H1 (cell line): ENCODE measurements at regions not wholly inside any gene's neighbourhood (a gene's known extent, or its start where the extent isn't known, plus 50 kb on each side); places are given as distances from the start of the nearest gene placed in this dataset.

ENCODE experiments used
- CTCF ChIA-PET: fragments of 300-600 bp; sonication (Branson Sonifier 250); formaldehyde crosslinking; loops from one replicate; lab custom pipeline; 2021; ENCODE audit not compliant: partially characterized antibody; lab: Charles Lee
- POLR2A ChIA-PET: fragments of 300-600 bp; sonication (Branson Sonifier 250); formaldehyde crosslinking; loops from one replicate; lab custom pipeline; 2021; ENCODE audit warnings: inconsistent platforms; ENCODE audit not compliant: partially characterized antibody; lab: Charles Lee
- DNase-seq, 2 experiments: peaks; one replicate each; pipeline versions ENCODE4 v3.0.0 to v3.0.0-alpha.2; 2010 to 2022; ENCODE audit warnings: low spot score in 2 of 2, low read depth in 1 of 2, mixed read lengths in 1 of 2
- FAIRE-seq: peaks from 2 replicates; lab custom pipeline; 2011; peaks lifted over from hg19 to GRCh38; lab: Jason Lieb, UNC
- H2AFZ ChIP-seq: 2 replicates; pipeline ENCODE4 v1.8.1; 2012; ENCODE audit warnings: low read length, inconsistent platforms
- H2AK5ac ChIP-seq: 2 replicates; pipeline ENCODE4 v1.6.1; 2013; ENCODE audit warnings: low read depth, low read length
- H2BK120ac ChIP-seq: replicated peaks from 2 replicates; pipeline ENCODE3; 2013; ENCODE audit warnings: low read depth, low read length, inconsistent platforms
- H2BK12ac ChIP-seq: 2 replicates; pipeline ENCODE4 v1.6.1; 2013; ENCODE audit warnings: low read depth, low read length
- H2BK15ac ChIP-seq: 2 replicates; pipeline ENCODE4 v1.6.1; 2013; ENCODE audit warnings: low read length
- H2BK20ac ChIP-seq: 2 replicates; pipeline ENCODE4 v1.6.1; 2013; ENCODE audit warnings: low read length
- H2BK5ac ChIP-seq: 2 replicates; pipeline ENCODE4 v1.6.1; 2013; ENCODE audit warnings: low read depth, low read length
- H3K14ac ChIP-seq: 2 replicates; pipeline ENCODE4 v1.6.1; 2013; ENCODE audit warnings: inconsistent platforms; ENCODE audit not compliant: insufficient read length
- H3K18ac ChIP-seq: 2 replicates; pipeline ENCODE4 v1.6.1; 2013; ENCODE audit warnings: low read length; ENCODE audit errors: extremely low read depth
- H3K23ac ChIP-seq: 2 replicates; pipeline ENCODE4 v1.6.1; 2013; ENCODE audit warnings: inconsistent platforms; ENCODE audit not compliant: insufficient read length
- H3K23me2 ChIP-seq: 2 replicates; pipeline ENCODE4 v1.6.1; 2013; ENCODE audit warnings: low read depth, low read length
- H3K27ac ChIP-seq: 2 replicates; pipeline ENCODE4 v1.6.1; 2011; ENCODE audit warnings: low read depth, low read length, inconsistent platforms
- H3K27me3 ChIP-seq, 4 experiments: replicated peaks in 1 of 4; 1 replicate in 1 of 4; 2 replicates in 3 of 4; pipeline versions ENCODE4 v1.6.1 to v1.8.1; 2011 to 2013; ENCODE audit warnings: low read length in 3 of 4, mild to moderate bottlenecking in 3 of 4, inconsistent platforms in 2 of 4, mixed read lengths in 2 of 4, moderate library complexity in 1 of 4; ENCODE audit not compliant: control insufficient read depth in 3 of 4, insufficient read depth in 3 of 4; ENCODE audit errors: extremely low read depth in 1 of 4
- H3K36me3 ChIP-seq, 4 experiments: 2 replicates each; pipeline versions ENCODE4 v1.6.1 to v1.8.1; 2011 to 2013; ENCODE audit warnings: mild to moderate bottlenecking in 4 of 4, low read length in 3 of 4, moderate library complexity in 2 of 4, control low read depth in 1 of 4, inconsistent platforms in 1 of 4; ENCODE audit not compliant: insufficient read depth in 4 of 4, control insufficient read depth in 2 of 4
- H3K4ac ChIP-seq: replicated peaks from 2 replicates; pipeline ENCODE3; 2013; ENCODE audit warnings: low read length, low read depth, mixed read lengths, inconsistent platforms; ENCODE audit not compliant: insufficient read length
- H3K4me1 ChIP-seq, 4 experiments: replicated peaks in 1 of 4; 1 replicate in 1 of 4; 2 replicates in 3 of 4; pipeline versions ENCODE4 v1.6.1 to v1.8.1; 2011 to 2013; ENCODE audit warnings: low read length in 3 of 4, inconsistent platforms in 2 of 4, mixed read lengths in 1 of 4; ENCODE audit not compliant: insufficient read depth in 4 of 4, control insufficient read depth in 3 of 4
- H3K4me2 ChIP-seq, 2 experiments: 2 replicates each; pipeline versions ENCODE4 v1.6.1 to v1.8.1; 2011 to 2013; ENCODE audit warnings: low read depth in 2 of 2, low read length in 2 of 2, control low read depth in 1 of 2, inconsistent platforms in 1 of 2, mild to moderate bottlenecking in 1 of 2; ENCODE audit not compliant: insufficient read depth in 1 of 2
- H3K4me3 ChIP-seq, 4 experiments: fragments of 200-600, 300-600 bp in 1 of 4; sonication (generic), shearing (Covaris generic), sonication (Bioruptor Twin) in 1 of 4; 2 replicates each; pipeline versions ENCODE4 v1.5.1 to v1.8.1; 2011 to 2016; ENCODE audit warnings: low read length in 4 of 4, low read depth in 3 of 4, control low read depth in 2 of 4, inconsistent platforms in 2 of 4, mild to moderate bottlenecking in 2 of 4, mixed read lengths in 1 of 4, moderate library complexity in 1 of 4; ENCODE audit not compliant: insufficient read depth in 2 of 4; ENCODE audit errors: extremely low read depth in 1 of 4
- H3K56ac ChIP-seq: replicated peaks from 2 replicates; pipeline ENCODE3; 2013; ENCODE audit warnings: low read depth, mild to moderate bottlenecking, mixed read lengths, low read length, inconsistent platforms; ENCODE audit not compliant: insufficient read length
- H3K79me1 ChIP-seq: 2 replicates; pipeline ENCODE4 v1.6.1; 2013; ENCODE audit warnings: low read depth, low read length, control low read depth
- H3K79me2 ChIP-seq, 2 experiments: 2 replicates each; pipeline versions ENCODE4 v1.6.1 to v1.8.1; 2012 to 2013; ENCODE audit warnings: low read length in 2 of 2, mild to moderate bottlenecking in 2 of 2, inconsistent platforms in 1 of 2; ENCODE audit not compliant: insufficient read depth in 2 of 2, control insufficient read depth in 1 of 2
- H3K9ac ChIP-seq, 4 experiments: replicated peaks in 1 of 4; 1 replicate in 1 of 4; 2 replicates in 3 of 4; pipeline versions ENCODE4 v1.6.1 to v1.8.1; 2011 to 2013; ENCODE audit warnings: low read depth in 3 of 4, low read length in 3 of 4, control low read depth in 2 of 4, mild to moderate bottlenecking in 2 of 4, moderate library complexity in 2 of 4, inconsistent platforms in 1 of 4; ENCODE audit errors: extremely low read depth in 1 of 4
- H3K9me3 ChIP-seq, 2 experiments: 2 replicates each; pipeline versions ENCODE4 v1.6.1 to v1.8.1; 2012 to 2013; ENCODE audit warnings: mild to moderate bottlenecking in 2 of 2, moderate library complexity in 2 of 2, control low read depth in 1 of 2, inconsistent platforms in 1 of 2, low read depth in 1 of 2, low read length in 1 of 2, mixed read lengths in 1 of 2; ENCODE audit not compliant: insufficient read depth in 2 of 2
- H4K20me1 ChIP-seq, 2 experiments: replicated peaks in 1 of 2; 2 replicates each; pipeline versions ENCODE3 to v1.8.1; 2011 to 2013; ENCODE audit warnings: inconsistent platforms in 2 of 2, low read length in 2 of 2, mild to moderate bottlenecking in 1 of 2; ENCODE audit not compliant: insufficient read depth in 2 of 2, control insufficient read depth in 1 of 2
- H4K5ac ChIP-seq: 2 replicates; pipeline ENCODE4 v1.6.1; 2013; ENCODE audit warnings: low read length, low read depth, mixed read lengths, inconsistent platforms; ENCODE audit not compliant: insufficient read length
- H4K8ac ChIP-seq: 2 replicates; pipeline ENCODE4 v1.8.0; 2013; ENCODE audit warnings: mild to moderate bottlenecking, moderate library complexity, low read length, inconsistent platforms; ENCODE audit not compliant: insufficient read depth; ENCODE audit errors: extremely low read depth
- H4K91ac ChIP-seq: replicated peaks from 2 replicates; pipeline ENCODE3; 2013; ENCODE audit warnings: low read length, mixed read lengths, inconsistent platforms; ENCODE audit not compliant: insufficient read length
- EGR1 ChIP-seq: IDR thresholded peaks from 2 replicates; pipeline ENCODE4 v1.6.1; 2011; ENCODE audit warnings: low read depth, low read length, borderline replicate concordance
- RAD21 ChIP-seq, 2 experiments: IDR thresholded peaks in 1 of 2; conservative IDR thresholded peaks in 1 of 2; 2 replicates each; pipeline ENCODE4 v1.6.1; 2011; ENCODE audit warnings: low read depth in 2 of 2, low read length in 2 of 2, improper control_type of control experiment in 1 of 2, inconsistent platforms in 1 of 2, mild to moderate bottlenecking in 1 of 2, moderate library complexity in 1 of 2
- YY1 ChIP-seq: IDR thresholded peaks from 2 replicates; pipeline ENCODE4 v1.6.1; 2011; ENCODE audit warnings: low read depth, mild to moderate bottlenecking, low read length
- WGBS, 2 experiments: shearing (Covaris generic) in 1 of 2; methylation state at CpG; one replicate each; pipeline versions ENCODE4 v1.1.6 to v1.1.7; 2013 to 2015; ENCODE audit warnings: low lambda C conversion rate in 2 of 2, mixed read lengths in 2 of 2, inconsistent platforms in 1 of 2, low coverage in 1 of 2, missing lambda C conversion rate in 1 of 2; ENCODE audit not compliant: insufficient replicate concordance in 2 of 2, insufficient coverage in 1 of 2, insufficient read length in 1 of 2; ENCODE audit errors: extremely low coverage in 1 of 2, missing lambda C conversion rate in 1 of 2; 5-methylcytosine and 5-hydroxymethylcytosine counted together

GRCh38 chr4:181477591-181477990 lies 765.6 kb upstream of the TENM3 start:
- Histone ChIP-seq H3K9ac (no peak overlapping the region), H2BK12ac (no peak overlapping the region), H3K4me3 (no peak overlapping the region), H3K4ac (no peak overlapping the region), H4K20me1 (no peaks in the 10 kb centered on the region), H3K4me2 (no peak overlapping the region), H3K79me2 (no peaks in the 10 kb centered on the region), H2BK5ac (no peak overlapping the region), H3K9me3 (no peaks in the 10 kb centered on the region), H3K4me1 (peaks cover 1 to 5% (median 4%) of the 10 kb centered on the region in 4 experiments; a peak in 4 of 7 replicates), H3K79me1 (no peaks in the 10 kb centered on the region), H2BK20ac (no peak overlapping the region), H3K36me3 (no peaks in the 10 kb centered on the region), H3K23ac (no peak overlapping the region), H4K5ac (no peak overlapping the region), H4K8ac (no peak overlapping the region), H2AK5ac (no peak overlapping the region), H3K56ac (no peak overlapping the region), H2BK120ac (no peak overlapping the region), H3K27ac (no peak overlapping the region), H2BK15ac (no peak overlapping the region), H3K23me2 (no peaks in the 10 kb centered on the region), H3K27me3 (no peaks in the 10 kb centered on the region), H2AFZ (no peak overlapping the region), H3K14ac (no peak overlapping the region), H4K91ac (no peak overlapping the region), H3K18ac (no peak overlapping the region)
- DNase-seq: no peak
- POLR2A ChIA-PET: no interaction called here
- CTCF ChIA-PET: no interaction called here
- 80% methylated on average over 4 of the region's 4 CpGs; no CpG with 5 or more reads in 1 of the 2 experiments for WGBS, 2 experiments
- TF ChIP-seq RAD21 (IDR thresholded peaks at IDR 0.05 in 1 of 2, conservative IDR thresholded peaks at IDR 0.05 in 1 of 2; ENCODE audit: low read depth in 2 of 2, low read length in 2 of 2) (no peak), EGR1 (no peak), YY1 (no peak)
- no peak for FAIRE-seq
